IMR-90 (cell line): ENCODE measurements at regions not wholly inside any gene's neighbourhood (a gene's known extent, or its start where the extent isn't known, plus 50 kb on each side); places are given as distances from the start of the nearest gene placed in this dataset.

Experiments used
- ATAC-seq: fragments of 200-7000 bp; cut with Tn5 transposase; 2 replicates; pipeline ENCODE4 v1.9.1; 2020; ENCODE audit warnings: low read depth, mild to moderate bottlenecking, moderate library complexity
- BruUV-seq: library from RNA; stranded (reverse); fragments of 400-500 nt; replicated peaks from 2 replicates; lab custom pipeline; 2021; lab: Mats Ljungman, UMichigan
- CTCF ChIA-PET: fragments of 300-600 bp; formaldehyde crosslinking; extraction: SDS; loops from one replicate; lab custom pipeline; 2021; ENCODE audit warnings: antibody characterized with exemption; lab: Yijun Ruan, JAX
- POLR2A ChIA-PET: fragments of 300-600 bp; sonication (Branson Sonifier 250); formaldehyde crosslinking; loops from one replicate; lab custom pipeline; 2022; ENCODE audit warnings: antibody characterized with exemption; ENCODE audit not compliant: unreplicated experiment; lab: Charles Lee
- DNase-seq: peaks from one replicate; pipeline ENCODE4 v3.0.0; 2013
- H2AFZ ChIP-seq: replicated peaks from 2 replicates; pipeline ENCODE3; 2013; ENCODE audit warnings: low read length, mild to moderate bottlenecking; ENCODE audit not compliant: poor library complexity
- H2AK5ac ChIP-seq: 2 replicates; pipeline ENCODE4 v1.6.1; 2013; ENCODE audit warnings: low read depth, low read length, inconsistent platforms
- H2AK9ac ChIP-seq: replicated peaks from 2 replicates; pipeline ENCODE3; 2013; ENCODE audit warnings: mild to moderate bottlenecking, low read depth, low read length, moderate library complexity; ENCODE audit not compliant: poor library complexity
- H2BK120ac ChIP-seq: 2 replicates; pipeline ENCODE4 v1.6.1; 2013; ENCODE audit warnings: low read depth, low read length, inconsistent platforms
- H2BK15ac ChIP-seq: 3 replicates; pipeline ENCODE4 v1.6.1; 2013; ENCODE audit warnings: low read depth, low read length, inconsistent platforms
- H2BK20ac ChIP-seq: 2 replicates; pipeline ENCODE4 v1.6.1; 2013; ENCODE audit warnings: low read depth, mild to moderate bottlenecking, inconsistent platforms, low read length, moderate library complexity
- H2BK5ac ChIP-seq: 2 replicates; pipeline ENCODE4 v1.6.1; 2013; ENCODE audit warnings: mild to moderate bottlenecking, low read depth, low read length, inconsistent platforms; ENCODE audit not compliant: poor library complexity, severe bottlenecking
- H3K14ac ChIP-seq: replicated peaks from 2 replicates; pipeline ENCODE4 v1.6.1; 2013; ENCODE audit warnings: low read depth, low read length, inconsistent platforms
- H3K18ac ChIP-seq: 2 replicates; pipeline ENCODE4 v1.6.1; 2013; ENCODE audit warnings: low read depth, low read length, control low read depth
- H3K23ac ChIP-seq: 2 replicates; pipeline ENCODE4 v1.6.1; 2013; ENCODE audit warnings: low read depth, low read length, inconsistent platforms
- H3K27ac ChIP-seq: 2 replicates; pipeline ENCODE4 v1.5.1; 2013; ENCODE audit warnings: mild to moderate bottlenecking, control low read depth, low read length; ENCODE audit not compliant: insufficient read depth
- H3K27me3 ChIP-seq: 2 replicates; pipeline ENCODE4 v1.6.1; 2013; ENCODE audit warnings: low read length; ENCODE audit not compliant: control insufficient read depth, insufficient read depth
- H3K36me3 ChIP-seq: 2 replicates; pipeline ENCODE4 v1.6.1; 2013; ENCODE audit warnings: low read length, mixed read lengths; ENCODE audit not compliant: control insufficient read depth, insufficient read depth
- H3K4ac ChIP-seq: 2 replicates; pipeline ENCODE4 v1.6.1; 2013; ENCODE audit warnings: low read depth, low read length, inconsistent platforms
- H3K4me1 ChIP-seq: 2 replicates; pipeline ENCODE4 v1.6.1; 2013; ENCODE audit warnings: low read length, mixed read lengths; ENCODE audit not compliant: control insufficient read depth, insufficient read depth
- H3K4me2 ChIP-seq: 2 replicates; pipeline ENCODE4 v1.6.1; 2013; ENCODE audit warnings: low read depth, mild to moderate bottlenecking, control low read depth, low read length, moderate library complexity
- H3K4me3 ChIP-seq: 2 replicates; pipeline ENCODE4 v1.5.1; 2013; ENCODE audit warnings: low read depth, mild to moderate bottlenecking, control low read depth, low read length, moderate library complexity; ENCODE audit not compliant: insufficient read depth
- H3K56ac ChIP-seq: 2 replicates; pipeline ENCODE4 v1.6.1; 2013; ENCODE audit warnings: low read length, inconsistent platforms; ENCODE audit not compliant: insufficient read depth; ENCODE audit errors: extremely low read depth
- H3K79me1 ChIP-seq, 2 experiments: 2 replicates each; pipeline ENCODE4 v1.6.1; 2013; ENCODE audit warnings: low read length in 2 of 2, inconsistent platforms in 1 of 2, low read depth in 1 of 2
- H3K9ac ChIP-seq: 2 replicates; pipeline ENCODE4 v1.6.1; 2013; ENCODE audit warnings: low read depth, low read length, control low read depth
- H3K9me1 ChIP-seq: 2 replicates; pipeline ENCODE4 v1.6.1; 2013; ENCODE audit warnings: low read length, inconsistent platforms; ENCODE audit not compliant: insufficient read depth
- H3K9me3 ChIP-seq: 2 replicates; pipeline ENCODE4 v1.6.1; 2013; ENCODE audit warnings: low read length; ENCODE audit not compliant: control insufficient read depth, insufficient read depth
- H4K20me1 ChIP-seq: 2 replicates; pipeline ENCODE4 v1.6.1; 2013; ENCODE audit warnings: low read length, inconsistent platforms; ENCODE audit not compliant: insufficient read depth
- H4K5ac ChIP-seq: 2 replicates; pipeline ENCODE4 v1.6.1; 2013; ENCODE audit warnings: mild to moderate bottlenecking, low read depth, low read length, control low read depth
- H4K8ac ChIP-seq, 2 experiments: 2 replicates each; pipeline ENCODE4 v1.6.1; 2013; ENCODE audit warnings: low read depth in 2 of 2, low read length in 2 of 2, control low read depth in 1 of 2, inconsistent platforms in 1 of 2
- H4K91ac ChIP-seq: 2 replicates; pipeline ENCODE4 v1.6.1; 2013; ENCODE audit warnings: low read depth, low read length, inconsistent platforms; ENCODE audit not compliant: insufficient read depth
- BHLHE40 ChIP-seq: fragments of 150-350 bp; IDR thresholded peaks from 2 replicates; pipeline ENCODE4 v1.6.1; 2016; ENCODE audit warnings: mild to moderate bottlenecking, low read depth, low read length
- ELK1 ChIP-seq: fragments of 150-350 bp; IDR thresholded peaks from 2 replicates; pipeline ENCODE4 v1.6.1; 2016; ENCODE audit warnings: low read depth, mild to moderate bottlenecking, low read length, moderate library complexity, borderline replicate concordance
- FOS ChIP-seq: fragments of 150-350 bp; IDR thresholded peaks from 2 replicates; pipeline ENCODE4 v1.6.1; 2016; ENCODE audit warnings: low read depth, low read length
- MAZ ChIP-seq: IDR thresholded peaks from 2 replicates; pipeline ENCODE4 v1.6.1; 2012; ENCODE audit warnings: low read depth, mild to moderate bottlenecking, low read length, improper control_type of control experiment, moderate library complexity, borderline replicate concordance
- NFE2L2 ChIP-seq: fragments of 150-350 bp; IDR thresholded peaks from 2 replicates; pipeline ENCODE4 v1.6.1; 2016; ENCODE audit warnings: low read depth, mild to moderate bottlenecking, low read length
- POLR2A ChIP-seq: IDR thresholded peaks from 2 replicates; pipeline ENCODE4 v1.6.1; 2012; ENCODE audit warnings: mild to moderate bottlenecking, low read depth, low read length
- RAD21 ChIP-seq: IDR thresholded peaks from 2 replicates; pipeline ENCODE4 v1.6.1; 2012; ENCODE audit warnings: low read length, improper control_type of control experiment
- RCOR1 ChIP-seq: IDR thresholded peaks from 2 replicates; pipeline ENCODE4 v1.6.1; 2012; ENCODE audit warnings: mild to moderate bottlenecking, low read length, improper control_type of control experiment; ENCODE audit not compliant: insufficient replicate concordance
- SMC3 ChIP-seq: fragments of 150-350 bp; IDR thresholded peaks from 2 replicates; pipeline ENCODE4 v1.6.1; 2016; ENCODE audit warnings: low read depth, mild to moderate bottlenecking, antibody characterized with exemption, low read length, moderate library complexity
- WGBS, 2 experiments: methylation state at CpG; one replicate each; pipeline versions ENCODE4 v1.1.5 to v1.1.7; 2013; ENCODE audit warnings: missing lambda C conversion rate in 2 of 2; ENCODE audit not compliant: insufficient read length in 1 of 2; ENCODE audit errors: extremely low coverage in 2 of 2; 5-methylcytosine and 5-hydroxymethylcytosine counted together
- dilution Hi-C: fragments of 300-500 bp; cut with HindIII; formaldehyde crosslinking; loops from one replicate; pipeline ENCODE4 v1.14.3; 2018; ENCODE audit warnings: low sequenced_read_pairs; ENCODE audit not compliant: unreplicated experiment
- in situ Hi-C: fragments of 300-500 bp; cut with MboI; formaldehyde crosslinking; loops from 3 replicates; pipeline ENCODE4 v1.14.3; 2019; ENCODE audit warnings: low sequenced_read_pairs, inconsistent platforms, mixed read lengths
- intact Hi-C: fragments of 100-400 bp; cut with micrococcal nuclease; formaldehyde crosslinking; loops from 2 replicates; pipeline ENCODE4 v1.10.0; 2022
- TF ChIP-seq, protein P1 (sequence below): conservative IDR thresholded peaks from 2 replicates; pipeline ENCODE4 v1.5.1; 2012; ENCODE audit warnings: mild to moderate bottlenecking, low read depth, low read length, improper control_type of control experiment

- CTCF ChIA-PET, result no interaction called here
- BruUV-seq, result no TSS peak
These were observed 129.6 kb downstream of the LURAP1L start for GRCh38 chr9:12904261-12905000.

More at GRCh38 chr9:12904261-12905000, 129.6 kb downstream of the LURAP1L start:
- no peak overlapping the region for H3K4ac ChIP-seq
- H2BK15ac ChIP-seq, result no peak overlapping the region
- H3K4me1 ChIP-seq, result no peaks in the 10 kb centered on the region
- no peak overlapping the region for H3K9ac ChIP-seq
- no CpG with 5 or more reads among the region's 2 CpGs for WGBS, 2 experiments
- no peaks in the 10 kb centered on the region for H3K27me3 ChIP-seq
- H4K8ac ChIP-seq, result no peak overlapping the region
- no peak overlapping the region for H3K27ac ChIP-seq
- no peaks in the 10 kb centered on the region for H4K20me1 ChIP-seq
- POLR2A ChIA-PET, result no interaction called here
- no peak overlapping the region for H2AK5ac ChIP-seq
- TF ChIP-seq NFE2L2 (no peak), RCOR1 (no peak), MAZ (no peak), FOS (no peak), ELK1 (no peak), POLR2A (no peak), BHLHE40 (no peak), RAD21 (no peak), SMC3 (no peak)
- TF ChIP-seq, protein P1, sequence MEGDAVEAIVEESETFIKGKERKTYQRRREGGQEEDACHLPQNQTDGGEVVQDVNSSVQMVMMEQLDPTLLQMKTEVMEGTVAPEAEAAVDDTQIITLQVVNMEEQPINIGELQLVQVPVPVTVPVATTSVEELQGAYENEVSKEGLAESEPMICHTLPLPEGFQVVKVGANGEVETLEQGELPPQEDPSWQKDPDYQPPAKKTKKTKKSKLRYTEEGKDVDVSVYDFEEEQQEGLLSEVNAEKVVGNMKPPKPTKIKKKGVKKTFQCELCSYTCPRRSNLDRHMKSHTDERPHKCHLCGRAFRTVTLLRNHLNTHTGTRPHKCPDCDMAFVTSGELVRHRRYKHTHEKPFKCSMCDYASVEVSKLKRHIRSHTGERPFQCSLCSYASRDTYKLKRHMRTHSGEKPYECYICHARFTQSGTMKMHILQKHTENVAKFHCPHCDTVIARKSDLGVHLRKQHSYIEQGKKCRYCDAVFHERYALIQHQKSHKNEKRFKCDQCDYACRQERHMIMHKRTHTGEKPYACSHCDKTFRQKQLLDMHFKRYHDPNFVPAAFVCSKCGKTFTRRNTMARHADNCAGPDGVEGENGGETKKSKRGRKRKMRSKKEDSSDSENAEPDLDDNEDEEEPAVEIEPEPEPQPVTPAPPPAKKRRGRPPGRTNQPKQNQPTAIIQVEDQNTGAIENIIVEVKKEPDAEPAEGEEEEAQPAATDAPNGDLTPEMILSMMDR, result no peak
- no peaks in the 10 kb centered on the region; the same call in 1 of the 2 replicates for H3K9me3 ChIP-seq
- in situ Hi-C loops (no loop called here), dilution Hi-C loops (no loop called here), intact Hi-C loops (no loop called here)
- no peak overlapping the region for H3K18ac ChIP-seq
- H3K4me3 ChIP-seq, result no peak overlapping the region
- no peak overlapping the region for H4K5ac ChIP-seq
- H2BK20ac ChIP-seq, result no peak overlapping the region
- H3K36me3 ChIP-seq, result no peaks in the 10 kb centered on the region
- no peaks in the 10 kb centered on the region for H3K9me1 ChIP-seq
- H3K79me1 ChIP-seq, result no peaks in the 10 kb centered on the region
- no peak overlapping the region for H3K4me2 ChIP-seq
- no peak overlapping the region for H2BK120ac ChIP-seq
- no peak overlapping the region for H2AFZ ChIP-seq
- no peak overlapping the region for H4K91ac ChIP-seq
- no peak for DNase-seq
- H3K23ac ChIP-seq, result no peak overlapping the region
- no peak for ATAC-seq
- no peak overlapping the region for H2BK5ac ChIP-seq
- H2AK9ac ChIP-seq, result no peak overlapping the region
- no peak overlapping the region for H3K14ac ChIP-seq
- no peak overlapping the region for H3K56ac ChIP-seq
